SK-N-SH treated with all-trans-retinoic acid at 6 μM for 48 hours (cell line): ENCODE measurements at regions not wholly inside any gene's neighbourhood (a gene's known extent, or its start where the extent isn't known, plus 50 kb on each side); places are given as distances from the start of the nearest gene placed in this dataset.

Experiments used
- ATAC-seq: fragments of 200-7000 bp; cut with Tn5 transposase; 3 replicates; pipeline ENCODE4 v1.9.1; 2020; ENCODE audit warnings: mild to moderate bottlenecking, moderate library complexity
- ARNTL ChIP-seq: fragments of 450-650 bp; formaldehyde crosslinking; IDR thresholded peaks from 2 replicates; pipeline ENCODE4 v1.5.0; 2020; ENCODE audit warnings: low read depth, mild to moderate bottlenecking, moderate library complexity, borderline replicate concordance
- BACH2 ChIP-seq: fragments of 250-450 bp; sonication (Bioruptor Pico); IDR thresholded peaks from 2 replicates; pipeline ENCODE4 v1.9.0; 2021; ENCODE audit warnings: mild to moderate bottlenecking, borderline replicate concordance
- CSDC2 ChIP-seq: fragments of 250-450 bp; sonication (Bioruptor Pico); IDR thresholded peaks from 2 replicates; pipeline ENCODE4 v1.5.0; 2020; ENCODE audit warnings: mild to moderate bottlenecking, moderate library complexity
- ESRRG ChIP-seq: fragments of 250-450 bp; sonication (Bioruptor Pico); IDR thresholded peaks from 2 replicates; pipeline ENCODE4 v1.6.1; 2021; ENCODE audit warnings: mild to moderate bottlenecking
- GLIS3 ChIP-seq: fragments of 250-450 bp; sonication (Bioruptor Pico); IDR thresholded peaks from 2 replicates; pipeline ENCODE4 v1.5.0; 2020; ENCODE audit warnings: mild to moderate bottlenecking, moderate library complexity
- ISL1 ChIP-seq: fragments of 250-450 bp; sonication (Bioruptor Pico); IDR thresholded peaks from 2 replicates; pipeline ENCODE4 v2.1.2; 2022; ENCODE audit warnings: mild to moderate bottlenecking, moderate library complexity
- OSR1 ChIP-seq: fragments of 250-450 bp; sonication (Bioruptor Pico); IDR thresholded peaks from 2 replicates; pipeline ENCODE4 v1.8.0; 2022; ENCODE audit warnings: moderate library complexity, mild to moderate bottlenecking, inconsistent platforms
- PPARA ChIP-seq: fragments of 250-450 bp; sonication (Bioruptor Pico); IDR thresholded peaks from 2 replicates; pipeline ENCODE4 v1.5.0; 2020; ENCODE audit warnings: mild to moderate bottlenecking, borderline replicate concordance
- RARB ChIP-seq: fragments of 250-450 bp; sonication (Bioruptor Pico); IDR thresholded peaks from 2 replicates; pipeline ENCODE4 v1.8.0; 2021; ENCODE audit warnings: mild to moderate bottlenecking, moderate library complexity
- SNAI2 ChIP-seq: fragments of 250-450 bp; sonication (Bioruptor Pico); IDR thresholded peaks from 2 replicates; pipeline ENCODE4 v1.5.0; 2020; ENCODE audit warnings: mild to moderate bottlenecking, moderate library complexity
- TCF4 ChIP-seq: fragments of 250-450 bp; sonication (Bioruptor Pico); IDR thresholded peaks from 2 replicates; pipeline ENCODE4 v1.8.0; 2021; ENCODE audit warnings: mild to moderate bottlenecking, moderate library complexity, borderline replicate concordance
- TOX ChIP-seq: fragments of 250-450 bp; sonication (Bioruptor Pico); IDR thresholded peaks from 2 replicates; pipeline ENCODE4 v1.8.0; 2021; ENCODE audit warnings: mild to moderate bottlenecking, moderate library complexity, borderline replicate concordance
- ZC3H10 ChIP-seq: fragments of 250-450 bp; sonication (Bioruptor Pico); IDR thresholded peaks from 2 replicates; pipeline ENCODE4 v1.5.1; 2021; ENCODE audit warnings: mild to moderate bottlenecking, moderate library complexity
- ZFP3 ChIP-seq: fragments of 250-450 bp; sonication (Bioruptor Pico); IDR thresholded peaks from 2 replicates; pipeline ENCODE4 v1.5.0; 2020; ENCODE audit warnings: mild to moderate bottlenecking, moderate library complexity
- ZFP30 ChIP-seq: fragments of 450-650 bp; formaldehyde crosslinking; IDR thresholded peaks from 2 replicates; pipeline ENCODE4 v1.5.0; 2022; ENCODE audit warnings: mild to moderate bottlenecking, moderate library complexity
- ZNF565 ChIP-seq: fragments of 450-650 bp; formaldehyde crosslinking; conservative IDR thresholded peaks from 2 replicates; pipeline ENCODE4 v1.5.0; 2020; ENCODE audit warnings: low read depth, mild to moderate bottlenecking, moderate library complexity
- ZNF70 ChIP-seq: fragments of 450-650 bp; formaldehyde crosslinking; IDR thresholded peaks from 2 replicates; pipeline ENCODE4 v1.5.0; 2020; ENCODE audit warnings: mild to moderate bottlenecking, moderate library complexity
- ZNF8 ChIP-seq: fragments of 450-650 bp; formaldehyde crosslinking; IDR thresholded peaks from 2 replicates; pipeline ENCODE4 v1.5.0; 2020; ENCODE audit warnings: mild to moderate bottlenecking, moderate library complexity
- TF ChIP-seq, protein P1 (sequence below): fragments of 250-450 bp; sonication (Bioruptor Pico); IDR thresholded peaks from 2 replicates; pipeline ENCODE4 v1.5.1; 2021; ENCODE audit warnings: mild to moderate bottlenecking, moderate library complexity
- TF ChIP-seq, protein P2 (sequence below): fragments of 250-450 bp; sonication (Bioruptor Pico); IDR thresholded peaks from 2 replicates; pipeline ENCODE4 v1.8.0; 2021; ENCODE audit warnings: low read depth, mild to moderate bottlenecking, moderate library complexity, borderline replicate concordance
- TF ChIP-seq, protein P3 (sequence below): fragments of 250-450 bp; sonication (Bioruptor Pico); IDR thresholded peaks from 2 replicates; pipeline ENCODE4 v1.5.1; 2020; ENCODE audit warnings: low read depth, mild to moderate bottlenecking, moderate library complexity
- TF ChIP-seq, protein P4 (sequence below): fragments of 250-450 bp; sonication (Bioruptor Pico); IDR thresholded peaks from 2 replicates; pipeline ENCODE4 v1.5.0; 2020; ENCODE audit warnings: mild to moderate bottlenecking, moderate library complexity
- TF ChIP-seq, protein P5 (sequence below): fragments of 250-450 bp; sonication (Bioruptor Pico); IDR thresholded peaks from 2 replicates; pipeline ENCODE4 v1.8.0; 2020; ENCODE audit warnings: mild to moderate bottlenecking, moderate library complexity, borderline replicate concordance

DNA sequence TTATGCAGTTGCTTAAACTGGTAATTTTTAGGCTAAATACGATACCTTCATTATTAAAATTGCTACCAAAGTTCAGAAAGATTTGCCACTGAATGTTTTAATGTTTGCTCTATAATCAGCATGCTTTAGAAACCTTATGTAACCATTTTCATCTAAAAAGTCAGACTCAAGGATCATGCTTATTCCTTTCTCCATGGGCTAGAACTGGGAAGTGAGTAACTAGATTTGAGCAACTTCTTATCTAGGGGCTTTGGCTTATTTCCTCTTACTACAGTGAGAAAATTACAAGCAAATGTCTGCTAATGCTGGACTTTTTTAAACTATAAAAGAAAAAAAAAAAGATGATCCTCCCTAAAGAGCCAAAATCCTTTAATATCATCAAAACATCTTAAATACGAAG is 215.9 kb downstream of the CRPPA start:
- no peak for ATAC-seq
- TF ChIP-seq ZC3H10 (no peak), ZNF565 (CRISPR knock-in tag) (no peak), ZFP3 (CRISPR knock-in tag) (no peak), ISL1 (CRISPR knock-in tag) (no peak), SNAI2 (no peak), ESRRG (no peak), CSDC2 (CRISPR knock-in tag) (no peak), ZFP30 (no peak), TOX (CRISPR knock-in tag) (no peak), ZNF70 (CRISPR knock-in tag) (no peak), GLIS3 (CRISPR knock-in tag) (no peak)
- TF ChIP-seq, protein P1, sequence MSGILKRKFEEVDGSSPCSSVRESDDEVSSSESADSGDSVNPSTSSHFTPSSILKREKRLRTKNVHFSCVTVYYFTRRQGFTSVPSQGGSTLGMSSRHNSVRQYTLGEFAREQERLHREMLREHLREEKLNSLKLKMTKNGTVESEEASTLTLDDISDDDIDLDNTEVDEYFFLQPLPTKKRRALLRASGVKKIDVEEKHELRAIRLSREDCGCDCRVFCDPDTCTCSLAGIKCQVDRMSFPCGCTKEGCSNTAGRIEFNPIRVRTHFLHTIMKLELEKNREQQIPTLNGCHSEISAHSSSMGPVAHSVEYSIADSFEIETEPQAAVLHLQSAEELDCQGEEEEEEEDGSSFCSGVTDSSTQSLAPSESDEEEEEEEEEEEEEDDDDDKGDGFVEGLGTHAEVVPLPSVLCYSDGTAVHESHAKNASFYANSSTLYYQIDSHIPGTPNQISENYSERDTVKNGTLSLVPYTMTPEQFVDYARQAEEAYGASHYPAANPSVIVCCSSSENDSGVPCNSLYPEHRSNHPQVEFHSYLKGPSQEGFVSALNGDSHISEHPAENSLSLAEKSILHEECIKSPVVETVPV (CRISPR knock-in tag): no peak
- TF ChIP-seq, protein P2, sequence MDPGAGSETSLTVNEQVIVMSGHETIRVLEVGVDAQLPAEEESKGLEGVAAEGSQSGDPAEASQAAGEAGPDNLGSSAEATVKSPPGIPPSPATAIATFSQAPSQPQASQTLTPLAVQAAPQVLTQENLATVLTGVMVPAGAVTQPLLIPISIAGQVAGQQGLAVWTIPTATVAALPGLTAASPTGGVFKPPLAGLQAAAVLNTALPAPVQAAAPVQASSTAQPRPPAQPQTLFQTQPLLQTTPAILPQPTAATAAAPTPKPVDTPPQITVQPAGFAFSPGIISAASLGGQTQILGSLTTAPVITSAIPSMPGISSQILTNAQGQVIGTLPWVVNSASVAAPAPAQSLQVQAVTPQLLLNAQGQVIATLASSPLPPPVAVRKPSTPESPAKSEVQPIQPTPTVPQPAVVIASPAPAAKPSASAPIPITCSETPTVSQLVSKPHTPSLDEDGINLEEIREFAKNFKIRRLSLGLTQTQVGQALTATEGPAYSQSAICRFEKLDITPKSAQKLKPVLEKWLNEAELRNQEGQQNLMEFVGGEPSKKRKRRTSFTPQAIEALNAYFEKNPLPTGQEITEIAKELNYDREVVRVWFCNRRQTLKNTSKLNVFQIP (CRISPR knock-in tag): no peak

DNA sequence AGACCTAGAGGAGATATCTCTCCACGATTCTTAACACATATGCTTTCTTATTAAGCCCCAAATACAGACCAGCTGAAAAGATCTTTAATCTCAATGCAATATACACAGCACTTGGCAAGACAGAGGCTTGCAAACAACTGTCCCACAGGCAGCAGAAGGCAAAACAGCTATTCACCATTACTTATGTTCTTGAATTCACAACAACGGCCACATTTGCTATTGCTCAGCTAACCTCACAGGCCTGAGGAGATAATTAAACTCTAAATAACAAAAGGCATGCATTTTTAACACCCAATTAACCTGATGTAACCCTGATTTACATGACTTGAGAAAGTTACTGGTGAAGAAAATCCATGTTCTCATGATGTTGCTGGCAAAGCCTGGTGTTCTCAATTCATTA is 216.4 kb downstream of the CRPPA start:
- TF ChIP-seq, protein P1 (CRISPR knock-in tag): no peak
- TF ChIP-seq, protein P2 (CRISPR knock-in tag): no peak
- no peak for TF ChIP-seq BACH2 (CRISPR knock-in tag)
- no peak for TF ChIP-seq CSDC2 (CRISPR knock-in tag)
- ATAC-seq: no peak

DNA sequence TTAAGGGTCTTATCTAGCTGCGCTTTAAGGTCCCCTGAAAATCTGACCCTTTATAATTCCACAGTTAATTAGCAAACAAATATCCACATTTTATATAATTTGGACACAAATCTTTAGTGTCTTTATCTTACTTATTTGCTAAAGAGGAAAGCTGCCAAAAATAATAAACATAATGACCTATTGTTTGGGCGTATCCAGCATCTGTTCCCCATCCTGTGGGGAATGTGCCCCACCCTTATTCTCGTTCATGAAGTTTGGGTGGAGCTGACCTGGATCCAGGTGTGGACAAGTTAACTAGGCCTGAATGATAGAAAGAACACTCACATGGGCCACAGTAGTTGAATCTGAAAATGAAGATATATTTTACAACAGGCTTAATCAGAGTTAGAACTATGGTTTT is 218.3 kb downstream of the CRPPA start:
- ATAC-seq: no peak
- TF ChIP-seq TOX (CRISPR knock-in tag) (no peak), OSR1 (no peak), RARB (no peak), SNAI2 (no peak), BACH2 (CRISPR knock-in tag) (no peak), TCF4 (CRISPR knock-in tag) (no peak), GLIS3 (CRISPR knock-in tag) (no peak), ZNF8 (CRISPR knock-in tag) (no peak), ZNF70 (CRISPR knock-in tag) (no peak), PPARA (no peak), ARNTL (CRISPR knock-in tag) (no peak), ESRRG (no peak), ZFP30 (no peak), ISL1 (CRISPR knock-in tag) (no peak), ZNF565 (CRISPR knock-in tag) (no peak)
- TF ChIP-seq, protein P3, sequence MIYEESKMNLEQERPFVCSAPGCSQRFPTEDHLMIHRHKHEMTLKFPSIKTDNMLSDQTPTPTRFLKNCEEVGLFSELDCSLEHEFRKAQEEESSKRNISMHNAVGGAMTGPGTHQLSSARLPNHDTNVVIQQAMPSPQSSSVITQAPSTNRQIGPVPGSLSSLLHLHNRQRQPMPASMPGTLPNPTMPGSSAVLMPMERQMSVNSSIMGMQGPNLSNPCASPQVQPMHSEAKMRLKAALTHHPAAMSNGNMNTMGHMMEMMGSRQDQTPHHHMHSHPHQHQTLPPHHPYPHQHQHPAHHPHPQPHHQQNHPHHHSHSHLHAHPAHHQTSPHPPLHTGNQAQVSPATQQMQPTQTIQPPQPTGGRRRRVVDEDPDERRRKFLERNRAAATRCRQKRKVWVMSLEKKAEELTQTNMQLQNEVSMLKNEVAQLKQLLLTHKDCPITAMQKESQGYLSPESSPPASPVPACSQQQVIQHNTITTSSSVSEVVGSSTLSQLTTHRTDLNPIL (CRISPR knock-in tag): no peak
- TF ChIP-seq, protein P4, sequence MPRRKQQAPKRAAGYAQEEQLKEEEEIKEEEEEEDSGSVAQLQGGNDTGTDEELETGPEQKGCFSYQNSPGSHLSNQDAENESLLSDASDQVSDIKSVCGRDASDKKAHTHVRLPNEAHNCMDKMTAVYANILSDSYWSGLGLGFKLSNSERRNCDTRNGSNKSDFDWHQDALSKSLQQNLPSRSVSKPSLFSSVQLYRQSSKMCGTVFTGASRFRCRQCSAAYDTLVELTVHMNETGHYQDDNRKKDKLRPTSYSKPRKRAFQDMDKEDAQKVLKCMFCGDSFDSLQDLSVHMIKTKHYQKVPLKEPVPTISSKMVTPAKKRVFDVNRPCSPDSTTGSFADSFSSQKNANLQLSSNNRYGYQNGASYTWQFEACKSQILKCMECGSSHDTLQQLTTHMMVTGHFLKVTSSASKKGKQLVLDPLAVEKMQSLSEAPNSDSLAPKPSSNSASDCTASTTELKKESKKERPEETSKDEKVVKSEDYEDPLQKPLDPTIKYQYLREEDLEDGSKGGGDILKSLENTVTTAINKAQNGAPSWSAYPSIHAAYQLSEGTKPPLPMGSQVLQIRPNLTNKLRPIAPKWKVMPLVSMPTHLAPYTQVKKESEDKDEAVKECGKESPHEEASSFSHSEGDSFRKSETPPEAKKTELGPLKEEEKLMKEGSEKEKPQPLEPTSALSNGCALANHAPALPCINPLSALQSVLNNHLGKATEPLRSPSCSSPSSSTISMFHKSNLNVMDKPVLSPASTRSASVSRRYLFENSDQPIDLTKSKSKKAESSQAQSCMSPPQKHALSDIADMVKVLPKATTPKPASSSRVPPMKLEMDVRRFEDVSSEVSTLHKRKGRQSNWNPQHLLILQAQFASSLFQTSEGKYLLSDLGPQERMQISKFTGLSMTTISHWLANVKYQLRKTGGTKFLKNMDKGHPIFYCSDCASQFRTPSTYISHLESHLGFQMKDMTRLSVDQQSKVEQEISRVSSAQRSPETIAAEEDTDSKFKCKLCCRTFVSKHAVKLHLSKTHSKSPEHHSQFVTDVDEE: no peak
- TF ChIP-seq, protein P1 (CRISPR knock-in tag): no peak
- TF ChIP-seq, protein P5, sequence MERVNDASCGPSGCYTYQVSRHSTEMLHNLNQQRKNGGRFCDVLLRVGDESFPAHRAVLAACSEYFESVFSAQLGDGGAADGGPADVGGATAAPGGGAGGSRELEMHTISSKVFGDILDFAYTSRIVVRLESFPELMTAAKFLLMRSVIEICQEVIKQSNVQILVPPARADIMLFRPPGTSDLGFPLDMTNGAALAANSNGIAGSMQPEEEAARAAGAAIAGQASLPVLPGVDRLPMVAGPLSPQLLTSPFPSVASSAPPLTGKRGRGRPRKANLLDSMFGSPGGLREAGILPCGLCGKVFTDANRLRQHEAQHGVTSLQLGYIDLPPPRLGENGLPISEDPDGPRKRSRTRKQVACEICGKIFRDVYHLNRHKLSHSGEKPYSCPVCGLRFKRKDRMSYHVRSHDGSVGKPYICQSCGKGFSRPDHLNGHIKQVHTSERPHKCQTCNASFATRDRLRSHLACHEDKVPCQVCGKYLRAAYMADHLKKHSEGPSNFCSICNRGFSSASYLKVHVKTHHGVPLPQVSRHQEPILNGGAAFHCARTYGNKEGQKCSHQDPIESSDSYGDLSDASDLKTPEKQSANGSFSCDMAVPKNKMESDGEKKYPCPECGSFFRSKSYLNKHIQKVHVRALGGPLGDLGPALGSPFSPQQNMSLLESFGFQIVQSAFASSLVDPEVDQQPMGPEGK: no peak
